ENCODE measurements at regions not wholly inside any gene's neighbourhood (a gene's known extent, or its start where the extent isn't known, plus 50 kb on each side); places are given as distances from the start of the nearest gene placed in this dataset.

GRCh38 chr6:80658926-80659325 is 552.5 kb downstream of the BCKDHB start:
- in situ Hi-C loops (cut with MboI; ENCODE audit: low sequenced_read_pairs, unreplicated experiment) = no loop called here
- no peak for DNase-seq (ENCODE audit: low spot score)
- TF ChIP-seq, protein P1, sequence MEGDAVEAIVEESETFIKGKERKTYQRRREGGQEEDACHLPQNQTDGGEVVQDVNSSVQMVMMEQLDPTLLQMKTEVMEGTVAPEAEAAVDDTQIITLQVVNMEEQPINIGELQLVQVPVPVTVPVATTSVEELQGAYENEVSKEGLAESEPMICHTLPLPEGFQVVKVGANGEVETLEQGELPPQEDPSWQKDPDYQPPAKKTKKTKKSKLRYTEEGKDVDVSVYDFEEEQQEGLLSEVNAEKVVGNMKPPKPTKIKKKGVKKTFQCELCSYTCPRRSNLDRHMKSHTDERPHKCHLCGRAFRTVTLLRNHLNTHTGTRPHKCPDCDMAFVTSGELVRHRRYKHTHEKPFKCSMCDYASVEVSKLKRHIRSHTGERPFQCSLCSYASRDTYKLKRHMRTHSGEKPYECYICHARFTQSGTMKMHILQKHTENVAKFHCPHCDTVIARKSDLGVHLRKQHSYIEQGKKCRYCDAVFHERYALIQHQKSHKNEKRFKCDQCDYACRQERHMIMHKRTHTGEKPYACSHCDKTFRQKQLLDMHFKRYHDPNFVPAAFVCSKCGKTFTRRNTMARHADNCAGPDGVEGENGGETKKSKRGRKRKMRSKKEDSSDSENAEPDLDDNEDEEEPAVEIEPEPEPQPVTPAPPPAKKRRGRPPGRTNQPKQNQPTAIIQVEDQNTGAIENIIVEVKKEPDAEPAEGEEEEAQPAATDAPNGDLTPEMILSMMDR (IDR thresholded peaks at IDR 0.05; ENCODE audit: borderline replicate concordance, control extremely low read depth, extremely low read depth, insufficient read depth, missing control alignments) = no peak

DNA sequence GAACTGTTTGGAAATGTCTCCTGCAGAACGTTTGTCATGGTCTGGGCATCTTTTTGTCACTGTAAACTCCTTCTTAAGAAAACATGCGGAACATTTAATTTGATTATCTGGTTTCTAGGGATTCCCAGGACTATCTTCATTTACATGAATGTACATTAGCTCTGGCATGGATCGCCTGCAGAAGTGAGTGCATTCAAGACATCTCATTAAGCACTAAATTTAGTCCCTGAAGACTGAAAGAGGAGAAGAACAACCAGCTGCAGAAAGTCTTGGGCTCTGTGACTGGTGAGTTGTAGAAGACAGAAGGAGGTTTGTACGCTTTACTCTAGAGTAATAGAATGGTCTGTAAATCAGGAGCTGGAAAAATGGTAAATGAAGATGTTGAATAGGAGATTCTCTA is 540.7 kb downstream of the BCKDHB start:
- DNase-seq (ENCODE audit: low spot score) = no peak
- in situ Hi-C loops (cut with MboI; ENCODE audit: low sequenced_read_pairs, unreplicated experiment) = no loop called here

GRCh38 chr6:80643881-80644280 is 537.4 kb downstream of the BCKDHB start:
- DNase-seq (ENCODE audit: low spot score) = no peak
- TF ChIP-seq, protein P1 (IDR thresholded peaks at IDR 0.05; ENCODE audit: borderline replicate concordance, control extremely low read depth, extremely low read depth, insufficient read depth, missing control alignments) = no peak
- in situ Hi-C loops (cut with MboI; ENCODE audit: low sequenced_read_pairs, unreplicated experiment) = no loop called here

More for the DNA sequence above, 540.7 kb downstream of the BCKDHB start:
- TF ChIP-seq, protein P1 (IDR thresholded peaks at IDR 0.05; ENCODE audit: borderline replicate concordance, control extremely low read depth, extremely low read depth, insufficient read depth, missing control alignments) = no peak

GRCh38 chr6:80642452-80642851 is 536.0 kb downstream of the BCKDHB start:
- DNase-seq (ENCODE audit: low spot score) = no peak
- TF ChIP-seq, protein P1 (IDR thresholded peaks at IDR 0.05; ENCODE audit: borderline replicate concordance, control extremely low read depth, extremely low read depth, insufficient read depth, missing control alignments) = no peak
- in situ Hi-C loops (cut with MboI; ENCODE audit: low sequenced_read_pairs, unreplicated experiment) = no loop called here

GRCh38 chr6:80641591-80641990 is 535.1 kb downstream of the BCKDHB start:
- DNase-seq (ENCODE audit: low spot score) = no peak
- in situ Hi-C loops (cut with MboI; ENCODE audit: low sequenced_read_pairs, unreplicated experiment) = no loop called here
- TF ChIP-seq, protein P1 (IDR thresholded peaks at IDR 0.05; ENCODE audit: borderline replicate concordance, control extremely low read depth, extremely low read depth, insufficient read depth, missing control alignments) = no peak

GRCh38 chr6:80640176-80640575 is 533.7 kb downstream of the BCKDHB start:
- TF ChIP-seq, protein P1 (IDR thresholded peaks at IDR 0.05; ENCODE audit: borderline replicate concordance, control extremely low read depth, extremely low read depth, insufficient read depth, missing control alignments) = no peak
- no peak for DNase-seq (ENCODE audit: low spot score)
- in situ Hi-C loops (cut with MboI; ENCODE audit: low sequenced_read_pairs, unreplicated experiment) = no loop called here

- in situ Hi-C loops (cut with MboI; ENCODE audit: low sequenced_read_pairs, unreplicated experiment) = no loop called here
- no peak for DNase-seq (ENCODE audit: low spot score)
- TF ChIP-seq, protein P1 (IDR thresholded peaks at IDR 0.05; ENCODE audit: borderline replicate concordance, control extremely low read depth, extremely low read depth, insufficient read depth, missing control alignments) = no peak
Measured at GRCh38 chr6:80639181-80639629, 532.7 kb downstream of the BCKDHB start.

Measured in GM13976 (cell line).